H1 (cell line): ENCODE measurements at regions not wholly inside any gene's neighbourhood (a gene's known extent, or its start where the extent isn't known, plus 50 kb on each side); places are given as distances from the start of the nearest gene placed in this dataset.

ENCODE experiments used
- CTCF ChIA-PET: fragments of 300-600 bp; sonication (Branson Sonifier 250); formaldehyde crosslinking; loops from one replicate; lab custom pipeline; 2021; ENCODE audit not compliant: partially characterized antibody; lab: Charles Lee
- POLR2A ChIA-PET: fragments of 300-600 bp; sonication (Branson Sonifier 250); formaldehyde crosslinking; loops from one replicate; lab custom pipeline; 2021; ENCODE audit warnings: inconsistent platforms; ENCODE audit not compliant: partially characterized antibody; lab: Charles Lee
- DNase-seq, 2 experiments: peaks; one replicate each; pipeline versions ENCODE4 v3.0.0 to v3.0.0-alpha.2; 2010 to 2022; ENCODE audit warnings: low spot score in 2 of 2, low read depth in 1 of 2, mixed read lengths in 1 of 2
- FAIRE-seq: peaks from 2 replicates; lab custom pipeline; 2011; peaks lifted over from hg19 to GRCh38; lab: Jason Lieb, UNC
- H2AFZ ChIP-seq: 2 replicates; pipeline ENCODE4 v1.8.1; 2012; ENCODE audit warnings: low read length, inconsistent platforms
- H2AK5ac ChIP-seq: 2 replicates; pipeline ENCODE4 v1.6.1; 2013; ENCODE audit warnings: low read depth, low read length
- H2BK120ac ChIP-seq: replicated peaks from 2 replicates; pipeline ENCODE3; 2013; ENCODE audit warnings: low read depth, low read length, inconsistent platforms
- H2BK12ac ChIP-seq: 2 replicates; pipeline ENCODE4 v1.6.1; 2013; ENCODE audit warnings: low read depth, low read length
- H2BK15ac ChIP-seq: 2 replicates; pipeline ENCODE4 v1.6.1; 2013; ENCODE audit warnings: low read length
- H2BK20ac ChIP-seq: 2 replicates; pipeline ENCODE4 v1.6.1; 2013; ENCODE audit warnings: low read length
- H2BK5ac ChIP-seq: 2 replicates; pipeline ENCODE4 v1.6.1; 2013; ENCODE audit warnings: low read depth, low read length
- H3K14ac ChIP-seq: 2 replicates; pipeline ENCODE4 v1.6.1; 2013; ENCODE audit warnings: inconsistent platforms; ENCODE audit not compliant: insufficient read length
- H3K18ac ChIP-seq: 2 replicates; pipeline ENCODE4 v1.6.1; 2013; ENCODE audit warnings: low read length; ENCODE audit errors: extremely low read depth
- H3K23ac ChIP-seq: 2 replicates; pipeline ENCODE4 v1.6.1; 2013; ENCODE audit warnings: inconsistent platforms; ENCODE audit not compliant: insufficient read length
- H3K23me2 ChIP-seq: 2 replicates; pipeline ENCODE4 v1.6.1; 2013; ENCODE audit warnings: low read depth, low read length
- H3K27ac ChIP-seq: 2 replicates; pipeline ENCODE4 v1.6.1; 2011; ENCODE audit warnings: low read depth, low read length, inconsistent platforms
- H3K27me3 ChIP-seq, 4 experiments: replicated peaks in 1 of 4; 1 replicate in 1 of 4; 2 replicates in 3 of 4; pipeline versions ENCODE4 v1.6.1 to v1.8.1; 2011 to 2013; ENCODE audit warnings: low read length in 3 of 4, mild to moderate bottlenecking in 3 of 4, inconsistent platforms in 2 of 4, mixed read lengths in 2 of 4, moderate library complexity in 1 of 4; ENCODE audit not compliant: control insufficient read depth in 3 of 4, insufficient read depth in 3 of 4; ENCODE audit errors: extremely low read depth in 1 of 4
- H3K36me3 ChIP-seq, 4 experiments: 2 replicates each; pipeline versions ENCODE4 v1.6.1 to v1.8.1; 2011 to 2013; ENCODE audit warnings: mild to moderate bottlenecking in 4 of 4, low read length in 3 of 4, moderate library complexity in 2 of 4, control low read depth in 1 of 4, inconsistent platforms in 1 of 4; ENCODE audit not compliant: insufficient read depth in 4 of 4, control insufficient read depth in 2 of 4
- H3K4ac ChIP-seq: replicated peaks from 2 replicates; pipeline ENCODE3; 2013; ENCODE audit warnings: low read length, low read depth, mixed read lengths, inconsistent platforms; ENCODE audit not compliant: insufficient read length
- H3K4me1 ChIP-seq, 4 experiments: replicated peaks in 1 of 4; 1 replicate in 1 of 4; 2 replicates in 3 of 4; pipeline versions ENCODE4 v1.6.1 to v1.8.1; 2011 to 2013; ENCODE audit warnings: low read length in 3 of 4, inconsistent platforms in 2 of 4, mixed read lengths in 1 of 4; ENCODE audit not compliant: insufficient read depth in 4 of 4, control insufficient read depth in 3 of 4
- H3K4me2 ChIP-seq, 2 experiments: 2 replicates each; pipeline versions ENCODE4 v1.6.1 to v1.8.1; 2011 to 2013; ENCODE audit warnings: low read depth in 2 of 2, low read length in 2 of 2, control low read depth in 1 of 2, inconsistent platforms in 1 of 2, mild to moderate bottlenecking in 1 of 2; ENCODE audit not compliant: insufficient read depth in 1 of 2
- H3K4me3 ChIP-seq, 4 experiments: fragments of 200-600, 300-600 bp in 1 of 4; sonication (generic), shearing (Covaris generic), sonication (Bioruptor Twin) in 1 of 4; 2 replicates each; pipeline versions ENCODE4 v1.5.1 to v1.8.1; 2011 to 2016; ENCODE audit warnings: low read length in 4 of 4, low read depth in 3 of 4, control low read depth in 2 of 4, inconsistent platforms in 2 of 4, mild to moderate bottlenecking in 2 of 4, mixed read lengths in 1 of 4, moderate library complexity in 1 of 4; ENCODE audit not compliant: insufficient read depth in 2 of 4; ENCODE audit errors: extremely low read depth in 1 of 4
- H3K56ac ChIP-seq: replicated peaks from 2 replicates; pipeline ENCODE3; 2013; ENCODE audit warnings: low read depth, mild to moderate bottlenecking, mixed read lengths, low read length, inconsistent platforms; ENCODE audit not compliant: insufficient read length
- H3K79me1 ChIP-seq: 2 replicates; pipeline ENCODE4 v1.6.1; 2013; ENCODE audit warnings: low read depth, low read length, control low read depth
- H3K79me2 ChIP-seq, 2 experiments: 2 replicates each; pipeline versions ENCODE4 v1.6.1 to v1.8.1; 2012 to 2013; ENCODE audit warnings: low read length in 2 of 2, mild to moderate bottlenecking in 2 of 2, inconsistent platforms in 1 of 2; ENCODE audit not compliant: insufficient read depth in 2 of 2, control insufficient read depth in 1 of 2
- H3K9ac ChIP-seq, 4 experiments: replicated peaks in 1 of 4; 1 replicate in 1 of 4; 2 replicates in 3 of 4; pipeline versions ENCODE4 v1.6.1 to v1.8.1; 2011 to 2013; ENCODE audit warnings: low read depth in 3 of 4, low read length in 3 of 4, control low read depth in 2 of 4, mild to moderate bottlenecking in 2 of 4, moderate library complexity in 2 of 4, inconsistent platforms in 1 of 4; ENCODE audit errors: extremely low read depth in 1 of 4
- H3K9me3 ChIP-seq, 2 experiments: 2 replicates each; pipeline versions ENCODE4 v1.6.1 to v1.8.1; 2012 to 2013; ENCODE audit warnings: mild to moderate bottlenecking in 2 of 2, moderate library complexity in 2 of 2, control low read depth in 1 of 2, inconsistent platforms in 1 of 2, low read depth in 1 of 2, low read length in 1 of 2, mixed read lengths in 1 of 2; ENCODE audit not compliant: insufficient read depth in 2 of 2
- H4K20me1 ChIP-seq, 2 experiments: replicated peaks in 1 of 2; 2 replicates each; pipeline versions ENCODE3 to v1.8.1; 2011 to 2013; ENCODE audit warnings: inconsistent platforms in 2 of 2, low read length in 2 of 2, mild to moderate bottlenecking in 1 of 2; ENCODE audit not compliant: insufficient read depth in 2 of 2, control insufficient read depth in 1 of 2
- H4K5ac ChIP-seq: 2 replicates; pipeline ENCODE4 v1.6.1; 2013; ENCODE audit warnings: low read length, low read depth, mixed read lengths, inconsistent platforms; ENCODE audit not compliant: insufficient read length
- H4K8ac ChIP-seq: 2 replicates; pipeline ENCODE4 v1.8.0; 2013; ENCODE audit warnings: mild to moderate bottlenecking, moderate library complexity, low read length, inconsistent platforms; ENCODE audit not compliant: insufficient read depth; ENCODE audit errors: extremely low read depth
- H4K91ac ChIP-seq: replicated peaks from 2 replicates; pipeline ENCODE3; 2013; ENCODE audit warnings: low read length, mixed read lengths, inconsistent platforms; ENCODE audit not compliant: insufficient read length
- CTCF ChIP-seq, 3 experiments: IDR thresholded peaks; 1 replicate in 2 of 3; 2 replicates in 1 of 3; pipeline versions ENCODE4 v1.5.1 to v1.6.1; 2011; ENCODE audit warnings: low read length in 3 of 3, mild to moderate bottlenecking in 3 of 3, inconsistent platforms in 2 of 3, low read depth in 1 of 3, moderate library complexity in 1 of 3; ENCODE audit not compliant: insufficient read depth in 1 of 3; ENCODE audit errors: control extremely low read depth in 1 of 3
- WGBS, 2 experiments: shearing (Covaris generic) in 1 of 2; methylation state at CpG; one replicate each; pipeline versions ENCODE4 v1.1.6 to v1.1.7; 2013 to 2015; ENCODE audit warnings: low lambda C conversion rate in 2 of 2, mixed read lengths in 2 of 2, inconsistent platforms in 1 of 2, low coverage in 1 of 2, missing lambda C conversion rate in 1 of 2; ENCODE audit not compliant: insufficient replicate concordance in 2 of 2, insufficient coverage in 1 of 2, insufficient read length in 1 of 2; ENCODE audit errors: extremely low coverage in 1 of 2, missing lambda C conversion rate in 1 of 2; 5-methylcytosine and 5-hydroxymethylcytosine counted together

- peak in 1 of 2 experiments; percentile 77 for DNase-seq
- H3K14ac ChIP-seq, result no peak overlapping the region
- 0 out of 2 replicates have a peak overlapping the region, but pooled peaks have one; percentile 66 for H2BK15ac ChIP-seq
- H3K18ac ChIP-seq, result no peak overlapping the region
- ChIA-PET CTCF (interaction anchor here (0.6 to 9.7 kb wide), 45 partner anchors 8 to 1112 kb away, joined by 3 to 95 read pairs (median 3); no protein-coding TSS in a partner anchor), POLR2A (interaction anchor here (0.5 to 1.1 kb wide), 4 partner anchors 16 to 102 kb away, joined by 3 read pairs; partner anchors contain the start of gene RASL11A)
- no peak overlapping the region for H4K5ac ChIP-seq
- no peak overlapping the region for H3K27ac ChIP-seq
- no peaks in the 10 kb centered on the region for H3K79me1 ChIP-seq
- H3K56ac ChIP-seq, result no peak overlapping the region
- no peaks in the 10 kb centered on the region for H3K9me3 ChIP-seq
- peaks cover 5% of the 10 kb centered on the region; the same call in 1 of the 2 replicates for H3K23me2 ChIP-seq
- H3K4me1 ChIP-seq, result peaks cover 7 to 22% (median 11%) of the 10 kb centered on the region in 4 experiments
- H3K4me2 ChIP-seq, result peak overlapping the region in 1 of 2 experiments; percentile 9; a peak in 1 of 4 replicates
- peaks cover 0 to 3% (median 1%) of the 10 kb centered on the region in 4 experiments; a peak in 2 of 7 replicates for H3K27me3 ChIP-seq
- H4K20me1 ChIP-seq, result peaks cover 0 to 4% of the 10 kb centered on the region in 2 experiments
- no peak overlapping the region for H2AFZ ChIP-seq
- H2BK5ac ChIP-seq, result no peak overlapping the region
- H2BK120ac ChIP-seq, result no peak overlapping the region
- no peak overlapping the region for H2AK5ac ChIP-seq
- no peak overlapping the region; a peak in 1 of 8 replicates for H3K4me3 ChIP-seq
- no peaks in the 10 kb centered on the region for H3K79me2 ChIP-seq
- no peaks in the 10 kb centered on the region for H3K36me3 ChIP-seq
- no peak for FAIRE-seq
- H2BK12ac ChIP-seq, result no peak overlapping the region
- H4K8ac ChIP-seq, result no peak overlapping the region
- H2BK20ac ChIP-seq, result no peak overlapping the region
- H3K23ac ChIP-seq, result no peak overlapping the region
- no peak overlapping the region for H4K91ac ChIP-seq
- H3K4ac ChIP-seq, result no peak overlapping the region
- WGBS, 2 experiments, result 17% methylated on average over 5 of the region's 6 CpGs; no CpG with 5 or more reads in 1 of the 2 experiments
- no peak overlapping the region for H3K9ac ChIP-seq
- peak; percentile 64 to 81 (median 70) for TF ChIP-seq CTCF (IDR thresholded peaks at IDR 0.05; ENCODE audit: control extremely low read depth in 1 of 3, insufficient read depth in 1 of 3, low read depth in 1 of 3, low read length in 3 of 3)
Measured at GRCh38 chr13:27339299-27339698, 68.7 kb downstream of the RASL11A start.
